LoVo (cell line): ENCODE measurements at regions not wholly inside any gene's neighbourhood (a gene's known extent, or its start where the extent isn't known, plus 50 kb on each side); places are given as distances from the start of the nearest gene placed in this dataset.
"Not testable (repeated sequence)": the region's sequence is repeated elsewhere in the genome, so short reads cannot be mapped to it uniquely, and the experiment has no call there.

Experiments used
- DNase-seq: peaks from one replicate; pipeline ENCODE4 v3.0.0-alpha.2; 2016; ENCODE audit warnings: low spot score

- no peak for DNase-seq
Observed at GRCh38 chr3:24545887-24546286, 51.2 kb upstream of the THRB start.

- DNase-seq, result no peak
Observed at GRCh38 chr3:24548278-24548677, 53.6 kb upstream of the THRB start.

- DNase-seq, result no peak
Observed at GRCh38 chr3:24550588-24550987, 55.9 kb upstream of the THRB start.

DNA sequence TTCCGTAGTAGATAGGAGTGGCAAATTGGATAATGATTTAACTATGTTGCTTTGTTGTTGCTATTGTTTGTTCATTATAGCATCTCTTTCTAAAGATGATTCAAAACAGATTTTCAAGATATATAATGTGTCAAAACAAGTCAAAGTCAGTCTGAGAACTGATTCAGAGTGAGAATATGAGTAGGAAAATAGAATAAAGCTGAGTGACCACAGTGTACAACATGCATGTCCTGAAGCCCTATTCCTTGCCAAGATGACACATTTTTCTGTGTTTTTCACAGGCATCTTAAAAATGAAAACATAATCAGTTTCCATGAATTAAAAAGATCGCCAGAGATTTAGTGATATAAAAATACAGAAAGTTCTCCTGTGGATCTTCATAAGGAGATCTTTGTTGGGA lies 57.0 kb upstream of the THRB start:
- no peak for DNase-seq

- DNase-seq, result no peak
Observed at GRCh38 chr3:24562895-24563294, 68.2 kb upstream of the THRB start.

DNA sequence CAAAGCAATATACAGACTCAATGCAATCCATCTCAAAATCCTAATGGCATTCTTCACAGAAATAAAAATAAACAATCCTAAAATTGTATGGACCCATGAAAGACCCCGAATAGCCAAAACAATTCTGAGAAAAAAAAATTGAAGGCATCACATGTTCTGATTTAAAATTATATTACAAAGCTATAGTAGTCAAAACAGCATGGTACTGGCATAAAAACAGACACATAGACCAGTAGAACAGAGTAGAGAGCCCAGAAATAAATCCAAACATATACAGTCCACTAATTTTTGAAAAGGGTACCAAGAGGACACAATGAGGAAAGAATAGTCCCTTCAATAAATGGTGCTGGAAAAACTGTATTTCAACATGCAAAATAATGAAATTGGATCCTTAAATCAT lies 70.4 kb upstream of the THRB start:
- no peak for DNase-seq

- DNase-seq, result no peak
Observed at GRCh38 chr3:24565656-24566055, 71.0 kb upstream of the THRB start.

DNA sequence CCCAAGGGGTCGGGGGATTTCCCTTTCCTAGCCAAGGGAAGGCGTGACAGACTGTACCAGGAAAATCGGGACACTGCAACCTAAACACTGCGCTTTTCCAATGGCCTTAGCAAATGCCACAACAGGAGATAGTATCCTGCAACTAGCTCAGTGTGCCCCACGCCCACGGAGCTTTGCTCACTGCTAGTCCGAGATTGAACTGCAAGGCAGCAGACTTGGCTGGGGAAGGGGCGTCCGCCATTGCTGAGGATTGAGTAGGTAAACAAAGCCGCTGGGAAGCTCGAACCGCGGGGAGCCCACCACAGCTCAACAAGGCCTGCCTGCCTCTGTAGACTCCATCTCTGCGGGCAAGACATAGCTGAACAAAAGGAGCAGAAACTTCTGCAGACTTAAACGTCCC lies 72.3 kb upstream of the THRB start:
- DNase-seq, result no peak

DNA sequence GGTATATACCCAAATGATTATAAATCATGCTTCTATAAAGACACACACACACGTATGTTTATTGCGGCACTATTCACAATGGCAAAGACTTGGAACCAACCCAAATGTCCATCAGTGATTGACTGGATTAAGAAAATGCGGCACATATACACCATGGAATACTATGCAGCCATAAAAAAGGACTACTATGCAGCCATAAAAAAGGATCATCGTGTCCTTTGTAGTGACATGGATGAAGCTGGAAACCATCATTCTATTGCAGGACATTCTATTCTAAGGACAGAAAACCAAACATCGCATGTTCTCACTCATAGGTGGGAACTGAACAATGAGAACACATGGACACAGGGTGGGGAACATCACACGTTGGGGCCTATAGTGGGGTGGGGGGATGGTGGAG lies 77.8 kb upstream of the THRB start:
- DNase-seq, result not testable (repeated sequence)

DNA sequence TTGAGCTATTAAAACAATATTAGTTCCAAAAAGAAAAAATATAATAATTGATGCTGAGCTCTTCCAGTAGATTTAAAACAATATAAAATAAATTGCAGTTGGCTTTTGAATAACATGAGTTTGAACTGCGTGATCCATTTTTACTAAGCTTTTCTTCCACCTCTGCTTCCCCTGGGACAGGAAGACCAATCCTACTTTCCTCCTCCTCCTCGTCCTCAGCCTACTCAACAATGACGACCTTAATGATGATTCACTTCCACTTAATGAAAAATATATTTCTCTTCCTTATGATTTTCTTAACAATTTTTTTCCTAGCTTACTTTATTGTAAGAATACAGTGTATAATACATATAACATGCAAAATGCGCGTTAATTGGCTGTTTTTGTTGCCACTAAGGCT lies 78.9 kb upstream of the THRB start:
- DNase-seq, result no peak

DNA sequence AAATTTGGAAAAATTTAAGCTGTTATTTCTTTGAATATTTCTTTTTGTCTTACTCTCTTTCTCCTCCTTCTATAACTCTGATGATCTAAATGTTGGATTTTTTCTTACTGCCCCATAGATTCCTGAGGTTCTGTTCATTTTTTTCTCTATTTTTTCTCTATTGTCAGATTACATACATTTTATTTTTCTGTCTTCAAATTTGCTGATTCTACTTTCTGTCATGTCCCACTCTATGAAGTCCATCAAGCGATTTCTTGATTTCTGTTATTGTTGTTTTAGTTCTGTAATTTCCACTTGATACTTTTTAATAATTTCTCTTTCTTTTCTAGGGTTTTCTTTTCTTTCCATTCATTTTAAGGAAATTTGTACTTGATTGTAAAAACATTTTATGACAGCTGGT lies 83.7 kb upstream of the THRB start:
- no peak for DNase-seq

GRCh38 chr3:24578951-24579421 lies 84.3 kb upstream of the THRB start:
- no peak for DNase-seq

DNA sequence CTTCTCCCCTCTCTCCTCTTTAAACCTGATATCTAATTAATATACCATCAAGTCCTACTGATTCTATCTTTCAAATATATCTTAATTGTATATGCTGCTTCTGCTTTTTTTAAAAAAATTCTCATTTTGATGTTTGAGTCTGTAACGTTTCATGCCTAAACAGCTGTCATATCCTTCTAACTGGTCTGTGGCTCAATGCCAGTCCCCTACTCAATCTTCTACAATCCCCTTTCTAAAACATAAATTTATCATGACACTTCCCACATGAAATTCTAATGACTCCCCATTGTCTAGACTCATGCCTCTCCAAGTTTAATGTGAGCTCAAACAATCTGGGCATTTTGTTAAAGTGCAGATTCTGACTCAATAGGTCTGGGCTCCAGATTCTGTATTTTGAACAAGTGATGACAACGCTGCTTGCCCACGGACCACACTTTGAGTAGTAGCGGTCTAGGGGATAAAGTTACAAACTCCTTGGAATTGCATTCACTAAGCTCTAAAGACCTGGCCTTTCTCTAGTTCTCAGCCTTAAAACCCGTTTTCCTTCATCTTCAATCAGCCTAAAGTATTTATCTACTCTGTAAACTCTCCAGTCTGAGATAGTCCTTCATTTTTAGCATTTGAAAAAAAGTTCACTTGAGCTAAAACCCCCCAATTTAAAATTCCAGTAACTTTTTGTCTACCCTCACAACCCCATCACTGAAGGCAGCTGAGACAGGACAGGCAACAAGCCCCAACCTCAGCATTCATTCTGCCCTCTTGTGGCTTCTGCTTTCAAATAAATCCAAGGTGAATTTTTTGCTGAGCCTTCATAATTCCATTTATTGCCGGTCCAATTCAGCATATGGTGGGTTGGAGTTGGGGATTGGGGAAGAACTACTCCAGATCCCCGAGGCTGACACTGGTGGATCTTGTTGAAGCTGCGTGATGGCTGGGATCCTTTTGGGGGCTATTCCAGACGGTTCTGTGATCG lies 88.1 kb upstream of the THRB start:
- no peak for DNase-seq

DNA sequence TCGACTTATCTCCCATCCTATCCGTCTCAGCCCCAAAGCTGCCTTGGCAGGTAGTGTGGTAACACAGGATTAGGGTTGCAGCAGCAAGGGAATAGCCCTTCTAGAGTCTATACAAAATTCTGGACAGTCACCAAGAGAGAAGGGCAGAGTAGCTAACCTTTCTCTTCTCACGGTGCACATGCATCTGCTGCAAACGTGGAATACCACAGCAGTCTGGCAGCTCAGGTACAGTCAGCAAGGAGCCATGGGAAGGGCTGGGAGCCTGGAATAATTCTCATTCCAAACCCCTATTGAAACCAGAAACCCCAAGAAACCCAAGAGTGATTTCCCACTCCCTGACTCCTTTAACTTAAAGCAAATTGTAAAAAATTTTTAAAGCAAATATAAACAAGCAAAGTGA lies 92.3 kb upstream of the THRB start:
- no peak for DNase-seq

DNA sequence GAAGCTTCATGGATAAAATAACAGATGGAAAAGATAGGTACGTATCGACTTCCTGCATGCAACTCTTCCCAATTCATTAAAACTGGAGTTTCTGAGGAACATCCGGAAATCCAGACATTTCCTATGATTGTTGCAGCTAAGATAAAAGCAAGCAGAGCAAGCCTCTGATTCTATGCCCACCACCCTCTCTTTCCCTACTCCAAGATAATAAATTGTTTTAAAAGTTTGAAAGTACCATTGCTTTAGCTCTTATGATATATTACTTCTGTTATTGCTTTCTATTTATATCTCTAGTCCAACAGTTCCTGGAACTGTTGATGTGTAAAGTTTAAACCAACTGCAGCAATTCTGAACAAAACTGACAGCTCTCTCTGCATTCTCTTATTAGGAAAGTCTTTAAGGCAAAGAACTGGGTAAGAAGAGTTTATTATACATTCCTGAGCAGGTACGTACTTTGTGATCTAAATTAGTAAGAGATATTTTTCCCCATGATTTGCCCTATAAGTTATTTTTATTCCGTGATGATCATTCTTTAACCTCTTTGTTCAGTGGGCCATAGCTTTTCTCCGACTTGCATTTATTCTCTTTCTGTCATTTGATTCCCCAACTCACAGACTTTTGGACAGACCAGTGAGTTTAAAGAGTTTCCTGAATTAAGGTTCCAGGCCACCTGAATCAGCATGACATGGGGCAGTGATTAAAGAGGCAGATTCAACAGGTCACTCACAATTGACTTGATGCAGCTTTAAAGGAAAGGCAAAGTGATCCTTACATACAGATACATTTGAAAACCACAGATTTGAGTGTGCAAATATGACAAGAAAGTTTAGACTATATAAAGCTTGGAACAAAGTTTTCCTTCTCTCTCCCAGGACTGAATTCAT lies 94.2 kb upstream of the THRB start:
- no peak for DNase-seq

- no peak for DNase-seq
Observed at GRCh38 chr3:24589513-24589851, 94.8 kb upstream of the THRB start.

DNA sequence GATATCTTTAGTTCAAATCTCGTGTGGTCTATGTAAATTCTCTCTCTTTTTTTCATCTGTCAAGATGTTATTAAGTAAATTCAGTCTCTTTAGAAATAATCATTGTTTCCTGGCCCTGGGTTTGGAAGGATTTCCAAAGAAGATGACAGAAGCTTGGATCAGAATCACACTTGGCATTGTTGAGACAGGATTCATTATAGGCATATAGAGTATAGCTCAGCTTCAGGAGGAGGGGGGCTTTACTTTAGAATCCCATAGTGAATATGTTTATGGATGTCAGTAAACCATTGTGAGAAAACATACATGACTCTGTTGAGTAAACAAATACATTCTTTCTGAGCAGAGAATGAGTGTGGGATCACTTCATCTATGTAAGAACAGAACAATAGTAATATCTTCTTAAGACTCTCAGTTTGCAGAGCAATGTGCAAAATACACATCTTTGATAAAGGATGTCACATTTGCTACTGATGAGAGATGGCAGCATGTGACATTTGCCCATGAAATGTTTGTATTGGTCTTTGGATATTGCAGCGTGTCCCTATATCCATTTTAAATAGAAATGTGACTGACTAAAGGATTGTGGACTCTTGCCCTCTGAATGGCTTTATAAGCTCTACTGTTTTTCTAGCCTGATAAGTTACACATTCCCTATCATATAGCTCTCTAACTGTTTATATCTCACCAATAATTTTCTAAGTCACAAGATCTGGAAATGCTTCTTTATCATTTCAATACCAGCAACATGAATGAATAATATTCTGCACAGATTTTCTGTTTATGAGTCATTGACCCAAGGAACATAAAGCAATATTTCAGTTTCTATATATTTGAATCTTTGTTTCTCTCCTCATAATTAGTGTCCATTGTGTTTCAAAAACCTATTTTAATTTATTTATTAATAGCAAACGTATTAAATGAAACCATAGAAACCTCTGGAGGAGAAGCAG lies 95.6 kb upstream of the THRB start:
- DNase-seq, result no peak

DNA sequence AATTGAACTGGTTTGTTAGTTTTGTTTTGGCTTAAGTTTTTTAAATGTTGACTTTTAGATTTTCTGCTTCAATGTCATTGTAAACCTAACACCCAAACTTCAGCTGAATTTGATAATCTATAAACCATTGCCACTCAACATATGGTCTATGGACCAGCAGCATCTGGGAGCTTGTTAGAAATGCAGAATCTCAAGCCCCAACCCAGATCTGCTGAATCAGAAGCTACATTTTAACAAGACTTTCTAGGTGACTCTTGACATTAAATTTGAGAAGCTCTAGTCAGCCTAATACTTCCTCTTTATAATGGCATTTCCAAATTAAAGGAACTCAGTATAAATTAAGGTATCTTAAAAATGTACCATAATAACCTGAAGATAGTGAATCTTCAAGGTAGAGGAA lies 96.5 kb upstream of the THRB start:
- no peak for DNase-seq

- peak; percentile 34 for DNase-seq
Observed at GRCh38 chr3:24591661-24592555, 97.3 kb upstream of the THRB start.

GRCh38 chr3:24594161-24594560 lies 99.5 kb upstream of the THRB start:
- DNase-seq, result no peak

DNA sequence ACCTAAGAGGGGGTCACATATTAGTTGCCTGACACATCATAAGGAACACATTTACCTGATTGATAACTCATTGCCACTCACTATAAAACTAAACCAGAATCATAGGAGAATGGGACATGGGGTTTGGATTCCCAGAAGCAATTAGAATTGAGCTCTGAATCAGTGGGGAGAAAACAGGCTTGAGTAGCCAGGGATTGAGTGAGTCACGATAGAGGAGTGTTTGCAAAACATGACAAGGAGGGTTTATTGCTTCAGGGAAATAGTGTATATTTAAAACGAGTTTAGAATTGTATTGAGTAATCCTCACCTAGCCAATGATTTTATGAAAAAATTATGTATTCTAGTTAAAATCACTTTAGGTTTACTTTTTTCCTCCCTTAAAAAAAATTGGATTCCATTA lies 101.1 kb upstream of the THRB start:
- peak; percentile 75 for DNase-seq
